ENCODE measurements at regions not wholly inside any gene's neighbourhood (a gene's known extent, or its start where the extent isn't known, plus 50 kb on each side); places are given as distances from the start of the nearest gene placed in this dataset.

- ATAC-seq (ENCODE audit: poor library complexity) = no peak
- intact Hi-C loops (cut with DNase I) = no loop called here
- no peak for DNase-seq
These were observed 118.4 kb downstream of the B3GNT2 start for GRCh38 chr2:62314291-62314690.

- DNase-seq (no peak), ATAC-seq (ENCODE audit: poor library complexity) (no peak)
- intact Hi-C loops (cut with DNase I) = no loop called here
These were observed 117.7 kb downstream of the B3GNT2 start for GRCh38 chr2:62313449-62314227.

GRCh38 chr2:62309465-62310091 is 113.7 kb downstream of the B3GNT2 start:
- ATAC-seq (ENCODE audit: poor library complexity) (no peak), DNase-seq (no peak)
- intact Hi-C loops (cut with DNase I) = no loop called here

GRCh38 chr2:62309081-62309464 is 113.2 kb downstream of the B3GNT2 start:
- intact Hi-C loops (cut with DNase I) = no loop called here
- DNase-seq = no peak
- no peak for ATAC-seq (ENCODE audit: poor library complexity)

- no peak for DNase-seq
These were observed 111.8 kb downstream of the B3GNT2 start for GRCh38 chr2:62307469-62308389.

GRCh38 chr2:62306751-62307468 is 111.0 kb downstream of the B3GNT2 start:
- ATAC-seq (ENCODE audit: poor library complexity) = no peak
- intact Hi-C loops (cut with DNase I) = no loop called here
- no peak for DNase-seq

More at GRCh38 chr2:62307469-62308389, 111.8 kb downstream of the B3GNT2 start:
- no peak for ATAC-seq (ENCODE audit: poor library complexity)
- intact Hi-C loops (cut with DNase I) = no loop called here

GRCh38 chr2:62305421-62306176 is 109.7 kb downstream of the B3GNT2 start:
- intact Hi-C loops (cut with DNase I) = no loop called here
- ATAC-seq (ENCODE audit: poor library complexity) (peak; percentile 36), DNase-seq (no peak)

- peak; percentile 42 for ATAC-seq (ENCODE audit: poor library complexity)
- DNase-seq = peak; percentile 75
- intact Hi-C loops (cut with DNase I) = no loop called here
These were observed 108.8 kb downstream of the B3GNT2 start for GRCh38 chr2:62304429-62305417.

GRCh38 chr2:62303788-62304187 is 107.9 kb downstream of the B3GNT2 start:
- intact Hi-C loops (cut with DNase I) = no loop called here
- ATAC-seq (ENCODE audit: poor library complexity) (no peak), DNase-seq (no peak)

- intact Hi-C loops (cut with DNase I) = no loop called here
- no peak for DNase-seq
- no peak for ATAC-seq (ENCODE audit: poor library complexity)
These were observed 106.9 kb downstream of the B3GNT2 start for GRCh38 chr2:62302631-62303435.

GRCh38 chr2:62300925-62301324 is 105.0 kb downstream of the B3GNT2 start:
- no peak for ATAC-seq (ENCODE audit: poor library complexity)
- no peak for DNase-seq
- intact Hi-C loops (cut with DNase I) = no loop called here

- ATAC-seq (ENCODE audit: poor library complexity) (no peak), DNase-seq (no peak)
- intact Hi-C loops (cut with DNase I) = no loop called here
These were observed 101.7 kb downstream of the B3GNT2 start for GRCh38 chr2:62297624-62298010.

GRCh38 chr2:62296832-62297623 is 101.1 kb downstream of the B3GNT2 start:
- intact Hi-C loops (cut with DNase I) = no loop called here
- no peak for DNase-seq
- no peak for ATAC-seq (ENCODE audit: poor library complexity)

- DNase-seq (no peak), ATAC-seq (ENCODE audit: poor library complexity) (no peak)
- intact Hi-C loops (cut with DNase I) = no loop called here
These were observed 100.3 kb downstream of the B3GNT2 start for GRCh38 chr2:62296034-62296831.
